GM23338 (cell line): ENCODE measurements at regions not wholly inside any gene's neighbourhood (a gene's known extent, or its start where the extent isn't known, plus 50 kb on each side); places are given as distances from the start of the nearest gene placed in this dataset.

Source experiments
- ATAC-seq: fragments of 200-7000 bp; cut with Tn5 transposase; 3 replicates; pipeline ENCODE4 v1.9.1; 2020
- DNase-seq: peaks from one replicate; pipeline ENCODE4 v3.0.0-alpha.2; 2015; ENCODE audit warnings: low spot score
- H2AFZ ChIP-seq: fragments of 200-600 bp; sonication (generic); 2 replicates; pipeline ENCODE4 v1.8.0; 2016; ENCODE audit warnings: antibody characterized with exemption, mild to moderate bottlenecking, moderate library complexity
- H3F3A ChIP-seq: fragments of 200-600 bp; sonication (generic); replicated peaks from 2 replicates; pipeline ENCODE4 v1.8.0; 2017; ENCODE audit warnings: antibody characterized with exemption, mixed run types, low read depth
- H3K27ac ChIP-seq: fragments of 200-600 bp; sonication (generic); 2 replicates; pipeline ENCODE4 v1.6.1; 2016; ENCODE audit warnings: low read depth
- H3K27me3 ChIP-seq: fragments of 200-600 bp; sonication (generic); 2 replicates; pipeline ENCODE4 v1.8.0; 2016; ENCODE audit warnings: mild to moderate bottlenecking, mixed run types, moderate library complexity; ENCODE audit not compliant: insufficient read depth
- H3K36me3 ChIP-seq: fragments of 200-600 bp; sonication (generic); 2 replicates; pipeline ENCODE4 v1.8.0; 2016; ENCODE audit warnings: mild to moderate bottlenecking; ENCODE audit not compliant: insufficient read depth
- H3K4me1 ChIP-seq: fragments of 200-600 bp; sonication (generic); 2 replicates; pipeline ENCODE4 v1.8.0; 2016; ENCODE audit warnings: mild to moderate bottlenecking, moderate library complexity; ENCODE audit not compliant: insufficient read depth
- H3K4me2 ChIP-seq: fragments of 200-600 bp; sonication (generic); 2 replicates; pipeline ENCODE4 v1.7.1; 2017; ENCODE audit warnings: mixed run types
- H3K4me3 ChIP-seq: fragments of 200-600 bp; sonication (generic); 2 replicates; pipeline ENCODE4 v1.6.1; 2016; ENCODE audit warnings: mixed run types
- H3K79me2 ChIP-seq: fragments of 200-600 bp; sonication (generic); replicated peaks from 2 replicates; pipeline ENCODE4 v1.8.0; 2017; ENCODE audit warnings: mild to moderate bottlenecking; ENCODE audit not compliant: insufficient read depth
- H3K9me2 ChIP-seq: fragments of 200-600 bp; sonication (generic); 2 replicates; pipeline ENCODE4 v1.8.0; 2017; ENCODE audit not compliant: insufficient read depth
- H4K20me1 ChIP-seq: fragments of 200-600 bp; sonication (generic); replicated peaks from 2 replicates; pipeline ENCODE4 v1.8.0; 2017; ENCODE audit warnings: mild to moderate bottlenecking; ENCODE audit not compliant: insufficient read depth
- H3K27ac Mint-ChIP-seq: 2 replicates; pipeline ENCODE4 v1.8.0; 2020; ENCODE audit warnings: inconsistent platforms, mild to moderate bottlenecking, moderate library complexity, mixed read lengths
- H3K27me3 Mint-ChIP-seq: 3 replicates; pipeline ENCODE4 v1.8.0; 2022; ENCODE audit warnings: low read depth, mild to moderate bottlenecking, moderate library complexity, mixed read lengths, inconsistent platforms; ENCODE audit not compliant: insufficient read depth, poor library complexity
- H3K36me3 Mint-ChIP-seq: 3 replicates; pipeline ENCODE4 v1.8.0; 2021; ENCODE audit warnings: low read depth, mild to moderate bottlenecking, inconsistent platforms, moderate library complexity, mixed read lengths
- H3K4me1 Mint-ChIP-seq: 3 replicates; pipeline ENCODE4 v1.8.0; 2020; ENCODE audit warnings: mild to moderate bottlenecking, inconsistent platforms, mixed read lengths
- H3K4me3 Mint-ChIP-seq: 3 replicates; pipeline ENCODE4 v1.8.0; 2021; ENCODE audit warnings: moderate library complexity, mild to moderate bottlenecking, inconsistent platforms, mixed read lengths
- H3K9me3 Mint-ChIP-seq: 3 replicates; pipeline ENCODE4 v1.8.0; 2020; ENCODE audit warnings: moderate library complexity, mild to moderate bottlenecking, inconsistent platforms, mixed read lengths
- CREB1 ChIP-seq: fragments of 250-450 bp; sonication (Bioruptor Pico); IDR thresholded peaks from 2 replicates; pipeline ENCODE4 v1.5.0; 2020; ENCODE audit warnings: low read depth, mild to moderate bottlenecking, moderate library complexity
- CTCF ChIP-seq, 2 experiments: fragments of 200-600 bp in 1 of 2; sonication (generic) in 1 of 2; conservative IDR thresholded peaks; 2 replicates each; pipeline versions ENCODE4 v1.5.1 to v1.6.1; 2016 to 2017; ENCODE audit warnings: antibody characterized with exemption in 2 of 2, low read depth in 2 of 2, mild to moderate bottlenecking in 2 of 2, moderate library complexity in 1 of 2
- EZH2 ChIP-seq: fragments of 200-600 bp; sonication (generic); IDR thresholded peaks from one replicate; pipeline ENCODE4 v1.8.0; 2017; ENCODE audit warnings: antibody characterized with exemption, mild to moderate bottlenecking, low read depth; ENCODE audit not compliant: unreplicated experiment
- EZH2phosphoT487 ChIP-seq: fragments of 200-600 bp; sonication (generic); IDR thresholded peaks from one replicate; pipeline ENCODE4 v1.8.1; 2018; ENCODE audit warnings: antibody characterized with exemption; ENCODE audit not compliant: unreplicated experiment
- JUNB ChIP-seq: IDR thresholded peaks from one replicate; pipeline ENCODE4 v1.6.1; 2016; ENCODE audit warnings: antibody characterized with exemption; ENCODE audit not compliant: unreplicated experiment
- NANOG ChIP-seq: IDR thresholded peaks from 2 replicates; pipeline ENCODE4 v1.6.1; 2016; ENCODE audit warnings: antibody characterized with exemption, borderline replicate concordance
- POLR2AphosphoS5 ChIP-seq: IDR thresholded peaks from 2 replicates; pipeline ENCODE4 v1.6.1; 2016; ENCODE audit warnings: antibody characterized with exemption, low read depth
- REST ChIP-seq: IDR thresholded peaks from one replicate; pipeline ENCODE4 v1.6.1; 2018; ENCODE audit warnings: antibody characterized with exemption; ENCODE audit not compliant: unreplicated experiment
- STAT1 ChIP-seq: IDR thresholded peaks from one replicate; pipeline ENCODE4 v1.6.1; 2016; ENCODE audit warnings: antibody characterized with exemption; ENCODE audit not compliant: unreplicated experiment
- ZNF114 ChIP-seq: fragments of 250-450 bp; sonication (Bioruptor Pico); IDR thresholded peaks from 2 replicates; pipeline ENCODE4 v1.5.0; 2020; ENCODE audit warnings: mild to moderate bottlenecking, moderate library complexity
- ZNF331 ChIP-seq: fragments of 250-450 bp; sonication (Bioruptor Pico); IDR thresholded peaks from 2 replicates; pipeline ENCODE4 v1.5.0; 2020; ENCODE audit warnings: low read depth, mild to moderate bottlenecking, moderate library complexity
- ZNF462 ChIP-seq: fragments of 250-450 bp; sonication (Bioruptor Pico); IDR thresholded peaks from 2 replicates; pipeline ENCODE4 v1.5.0; 2020; ENCODE audit warnings: mild to moderate bottlenecking, moderate library complexity
- TF ChIP-seq, protein P1 (sequence below): IDR thresholded peaks from 2 replicates; pipeline ENCODE4 v1.6.1; 2016; ENCODE audit warnings: antibody characterized with exemption

DNA sequence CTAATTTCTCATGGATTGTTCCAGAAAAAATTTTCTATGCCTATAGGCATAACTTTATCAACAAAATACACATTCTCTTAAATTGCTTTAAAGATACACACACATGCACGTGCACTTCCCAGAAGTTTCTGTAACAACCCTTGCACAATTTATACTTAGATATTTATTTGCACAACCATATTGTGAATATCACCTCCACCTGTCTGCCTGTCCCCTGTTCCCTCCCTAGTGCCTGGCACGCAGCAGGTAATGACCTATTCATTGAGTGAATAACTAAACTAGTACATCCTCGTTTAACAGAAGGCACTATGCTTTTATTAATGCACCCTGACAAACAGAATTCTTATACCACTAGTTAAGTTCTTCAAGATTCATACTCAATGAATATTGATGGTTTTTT is 198.9 kb downstream of the BCAS1 start:
- no peak for ATAC-seq
- H3K79me2 ChIP-seq: no peaks in the 10 kb centered on the region
- no peaks in the 10 kb centered on the region for H3K36me3 ChIP-seq
- no peak overlapping the region for H3K4me3 Mint-ChIP-seq
- TF ChIP-seq EZH2phosphoT487: no peak
- no peak for TF ChIP-seq POLR2AphosphoS5
- no peak for TF ChIP-seq ZNF331
- TF ChIP-seq EZH2: no peak
- no peak for TF ChIP-seq ZNF114 (CRISPR knock-in tag)
- no peak for TF ChIP-seq CTCF (conservative IDR thresholded peaks at IDR 0.05; ENCODE audit: low read depth in 2 of 2)
- TF ChIP-seq NANOG: no peak
- no peak for TF ChIP-seq STAT1
- no peak for TF ChIP-seq REST
- TF ChIP-seq, protein P1, sequence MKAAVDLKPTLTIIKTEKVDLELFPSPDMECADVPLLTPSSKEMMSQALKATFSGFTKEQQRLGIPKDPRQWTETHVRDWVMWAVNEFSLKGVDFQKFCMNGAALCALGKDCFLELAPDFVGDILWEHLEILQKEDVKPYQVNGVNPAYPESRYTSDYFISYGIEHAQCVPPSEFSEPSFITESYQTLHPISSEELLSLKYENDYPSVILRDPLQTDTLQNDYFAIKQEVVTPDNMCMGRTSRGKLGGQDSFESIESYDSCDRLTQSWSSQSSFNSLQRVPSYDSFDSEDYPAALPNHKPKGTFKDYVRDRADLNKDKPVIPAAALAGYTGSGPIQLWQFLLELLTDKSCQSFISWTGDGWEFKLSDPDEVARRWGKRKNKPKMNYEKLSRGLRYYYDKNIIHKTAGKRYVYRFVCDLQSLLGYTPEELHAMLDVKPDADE: no peak
- no peak for TF ChIP-seq JUNB
- TF ChIP-seq CREB1 (CRISPR knock-in tag): no peak
- TF ChIP-seq ZNF462: no peak
- no peak overlapping the region for H3K4me3 ChIP-seq
- H3K27me3 Mint-ChIP-seq: peaks cover 5% of the 10 kb centered on the region
- peaks cover 51% of the 10 kb centered on the region for H3K4me1 Mint-ChIP-seq
- peak overlapping the region; percentile 47 for H3K4me2 ChIP-seq
- peaks cover 62% of the 10 kb centered on the region for H3K4me1 ChIP-seq
- H3F3A ChIP-seq: peaks cover 5% of the 10 kb centered on the region; the same call in 1 of the 2 replicates
- no peaks in the 10 kb centered on the region for H4K20me1 ChIP-seq
- H3K36me3 Mint-ChIP-seq: no peaks in the 10 kb centered on the region
- no peaks in the 10 kb centered on the region for H3K9me2 ChIP-seq
- H3K27ac ChIP-seq: peak overlapping the region; percentile 56
- H2AFZ ChIP-seq: no peak overlapping the region
- H3K27me3 ChIP-seq: no peaks in the 10 kb centered on the region
- peak overlapping the region; percentile 94 for H3K27ac Mint-ChIP-seq
- no peaks in the 10 kb centered on the region for H3K9me3 Mint-ChIP-seq
- no peak for DNase-seq
